NCI-H1092 (cell line): ENCODE measurements at regions not wholly inside any gene's neighbourhood (a gene's known extent, or its start where the extent isn't known, plus 50 kb on each side); places are given as distances from the start of the nearest gene placed in this dataset.

Source experiments
- DNase-seq: peaks from one replicate; lab custom pipeline; 2025; lab: John Stamatoyannopoulos, UW

GRCh38 chr11:80610516-80610915 lies 1169.7 kb upstream of the TENM4 start:
- DNase-seq = no peak

GRCh38 chr11:80603472-80603871 lies 1162.6 kb upstream of the TENM4 start:
- no peak for DNase-seq

GRCh38 chr11:80598905-80599304 lies 1158.1 kb upstream of the TENM4 start:
- DNase-seq = no peak

- DNase-seq = no peak
Measured at GRCh38 chr11:80596291-80596810, 1155.5 kb upstream of the TENM4 start.

GRCh38 chr11:80595011-80595410 lies 1154.2 kb upstream of the TENM4 start:
- DNase-seq = no peak

- no peak for DNase-seq
Measured at GRCh38 chr11:80593648-80594374, 1153.0 kb upstream of the TENM4 start.

GRCh38 chr11:80592546-80592945 lies 1151.7 kb upstream of the TENM4 start:
- no peak for DNase-seq

- DNase-seq = no peak
Measured at GRCh38 chr11:80587906-80588305, 1147.1 kb upstream of the TENM4 start.

- DNase-seq = no peak
Measured at GRCh38 chr11:80586464-80586863, 1145.6 kb upstream of the TENM4 start.

- no peak for DNase-seq
Measured at GRCh38 chr11:80584661-80585060, 1143.8 kb upstream of the TENM4 start.

GRCh38 chr11:80569832-80570231 lies 1129.0 kb upstream of the TENM4 start:
- DNase-seq = no peak

GRCh38 chr11:80565231-80565630 lies 1124.4 kb upstream of the TENM4 start:
- no peak for DNase-seq

GRCh38 chr11:80562523-80563125 lies 1121.8 kb upstream of the TENM4 start:
- no peak for DNase-seq

GRCh38 chr11:80559942-80560341 lies 1119.1 kb upstream of the TENM4 start:
- DNase-seq = no peak

GRCh38 chr11:80553565-80553964 lies 1112.7 kb upstream of the TENM4 start:
- no peak for DNase-seq

- no peak for DNase-seq
Measured at GRCh38 chr11:80542704-80543103, 1101.9 kb upstream of the TENM4 start.

- no peak for DNase-seq
Measured at GRCh38 chr11:80538040-80538439, 1097.2 kb upstream of the TENM4 start.

- DNase-seq = no peak
Measured at GRCh38 chr11:80533463-80533862, 1092.6 kb upstream of the TENM4 start.

GRCh38 chr11:80532633-80533232 lies 1091.9 kb upstream of the TENM4 start:
- no peak for DNase-seq

- DNase-seq = no peak
Measured at GRCh38 chr11:80529726-80530125, 1088.9 kb upstream of the TENM4 start.

GRCh38 chr11:80525663-80526405 lies 1085.0 kb upstream of the TENM4 start:
- DNase-seq = no peak

GRCh38 chr11:80524349-80524748 lies 1083.5 kb upstream of the TENM4 start:
- no peak for DNase-seq

GRCh38 chr11:80523057-80523456 lies 1082.2 kb upstream of the TENM4 start:
- no peak for DNase-seq
